ENCODE measurements at regions not wholly inside any gene's neighbourhood (a gene's known extent, or its start where the extent isn't known, plus 50 kb on each side); places are given as distances from the start of the nearest gene placed in this dataset.

DNA sequence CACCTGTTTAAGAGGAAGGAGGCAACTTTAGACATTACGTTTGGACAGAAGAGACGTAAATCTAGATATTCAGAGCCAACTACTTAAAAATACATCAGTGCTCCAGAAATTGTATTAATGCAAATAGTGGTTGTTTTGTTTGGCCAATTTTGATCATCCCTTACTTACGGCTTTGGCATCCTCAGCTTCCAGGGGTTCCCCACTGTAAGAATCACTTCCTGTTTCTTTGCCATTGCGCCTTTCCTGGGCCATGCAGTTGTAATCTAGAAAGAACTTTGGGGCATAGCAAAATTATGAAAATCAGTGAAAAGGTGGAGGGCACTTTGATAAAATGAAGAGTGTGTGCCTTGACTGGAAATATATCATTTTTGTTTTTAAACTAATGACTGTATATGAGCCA lies 537.2 kb upstream of the TLE4 start:
- TF ChIP-seq, protein P1, sequence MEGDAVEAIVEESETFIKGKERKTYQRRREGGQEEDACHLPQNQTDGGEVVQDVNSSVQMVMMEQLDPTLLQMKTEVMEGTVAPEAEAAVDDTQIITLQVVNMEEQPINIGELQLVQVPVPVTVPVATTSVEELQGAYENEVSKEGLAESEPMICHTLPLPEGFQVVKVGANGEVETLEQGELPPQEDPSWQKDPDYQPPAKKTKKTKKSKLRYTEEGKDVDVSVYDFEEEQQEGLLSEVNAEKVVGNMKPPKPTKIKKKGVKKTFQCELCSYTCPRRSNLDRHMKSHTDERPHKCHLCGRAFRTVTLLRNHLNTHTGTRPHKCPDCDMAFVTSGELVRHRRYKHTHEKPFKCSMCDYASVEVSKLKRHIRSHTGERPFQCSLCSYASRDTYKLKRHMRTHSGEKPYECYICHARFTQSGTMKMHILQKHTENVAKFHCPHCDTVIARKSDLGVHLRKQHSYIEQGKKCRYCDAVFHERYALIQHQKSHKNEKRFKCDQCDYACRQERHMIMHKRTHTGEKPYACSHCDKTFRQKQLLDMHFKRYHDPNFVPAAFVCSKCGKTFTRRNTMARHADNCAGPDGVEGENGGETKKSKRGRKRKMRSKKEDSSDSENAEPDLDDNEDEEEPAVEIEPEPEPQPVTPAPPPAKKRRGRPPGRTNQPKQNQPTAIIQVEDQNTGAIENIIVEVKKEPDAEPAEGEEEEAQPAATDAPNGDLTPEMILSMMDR (IDR thresholded peaks at IDR 0.05; ENCODE audit: low read depth, low read length) = no peak

DNA sequence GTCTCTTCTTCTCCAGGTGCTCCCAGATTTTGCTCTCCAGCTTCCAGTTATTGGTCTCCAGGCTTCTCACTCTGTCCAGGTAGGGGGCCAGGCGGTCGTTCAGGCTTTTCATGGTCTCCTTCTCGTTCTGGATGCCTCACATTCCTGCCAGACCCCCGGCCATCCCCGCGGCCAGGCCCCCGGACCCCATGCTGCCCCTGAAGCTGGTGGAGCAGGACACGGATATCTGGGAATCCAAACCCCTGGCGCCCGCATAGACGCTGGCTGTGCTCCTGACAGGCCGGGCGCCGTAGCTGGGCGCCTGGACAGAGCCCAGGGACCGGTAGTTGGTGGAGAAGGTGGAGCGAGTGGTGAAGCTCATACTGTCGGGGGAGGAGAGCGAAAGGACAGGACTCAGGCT lies 534.4 kb upstream of the TLE4 start:
- no peak overlapping the region for H3K4me3 ChIP-seq (ENCODE audit: low read depth, low read length)
- TF ChIP-seq, protein P1 (IDR thresholded peaks at IDR 0.05; ENCODE audit: low read depth, low read length) = no peak

More for the DNA sequence above, 537.2 kb upstream of the TLE4 start:
- H3K4me3 ChIP-seq (ENCODE audit: low read depth, low read length) = no peak overlapping the region

DNA sequence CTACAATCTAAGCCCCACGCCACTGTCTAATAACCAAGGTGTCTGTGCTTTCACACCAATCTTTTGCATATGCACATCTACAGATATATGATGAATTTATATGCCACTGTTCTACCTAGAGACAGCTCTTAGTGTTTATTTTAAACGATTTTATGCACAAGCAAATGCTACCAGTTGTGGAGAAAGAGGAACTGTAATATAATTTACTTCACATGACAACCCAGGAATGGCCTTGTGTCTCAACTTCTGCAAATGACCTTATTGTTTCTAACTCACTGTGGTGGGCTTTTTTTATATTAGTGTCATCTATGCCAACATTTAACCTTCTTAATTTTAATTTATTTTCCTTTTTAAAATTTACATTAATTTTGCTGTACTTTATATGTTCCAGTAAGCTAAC lies 531.1 kb upstream of the TLE4 start:
- H3K4me3 ChIP-seq (ENCODE audit: low read depth, low read length) = no peak overlapping the region
- TF ChIP-seq, protein P1 (IDR thresholded peaks at IDR 0.05; ENCODE audit: low read depth, low read length) = no peak

DNA sequence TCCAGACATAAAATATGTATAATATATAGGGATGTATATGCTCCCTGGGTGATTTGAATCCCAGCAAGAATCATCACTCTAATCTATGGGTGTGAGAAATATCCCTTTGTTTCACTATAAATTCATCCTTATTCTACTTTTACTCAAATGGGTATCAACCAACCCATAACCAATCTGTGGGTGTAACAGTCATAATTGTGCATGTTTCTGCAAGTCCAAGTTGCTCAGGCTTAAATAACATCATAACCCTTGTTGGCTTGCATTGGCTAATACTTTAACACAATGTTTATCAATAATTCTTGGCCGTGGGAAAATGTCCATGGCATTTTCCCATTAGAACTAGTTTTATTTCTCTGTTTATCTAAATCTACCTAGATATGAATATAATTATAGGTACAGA lies 530.5 kb upstream of the TLE4 start:
- no peak overlapping the region for H3K4me3 ChIP-seq (ENCODE audit: low read depth, low read length)
- TF ChIP-seq, protein P1 (IDR thresholded peaks at IDR 0.05; ENCODE audit: low read depth, low read length) = no peak

DNA sequence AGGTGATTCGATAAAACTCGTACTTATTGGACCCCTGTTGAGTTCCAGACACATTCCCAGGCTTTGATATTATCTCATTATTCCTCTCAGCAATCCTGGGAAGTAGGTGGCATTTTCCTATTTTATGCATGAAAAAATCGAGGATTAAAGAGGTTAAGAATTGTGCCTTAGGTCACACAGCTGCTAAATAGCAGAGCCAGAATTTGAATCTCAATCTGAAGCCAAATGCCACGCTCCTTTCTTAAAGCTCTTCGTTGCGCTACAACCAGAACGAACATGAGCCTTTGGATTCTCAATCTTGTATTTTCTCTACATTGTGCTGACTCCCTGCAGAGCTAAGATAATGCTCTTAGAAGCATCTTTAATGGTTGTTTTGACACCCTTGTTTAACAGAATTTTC lies 527.8 kb upstream of the TLE4 start:
- TF ChIP-seq, protein P1 (IDR thresholded peaks at IDR 0.05; ENCODE audit: low read depth, low read length) = no peak
- H3K4me3 ChIP-seq (ENCODE audit: low read depth, low read length) = no peak overlapping the region

DNA sequence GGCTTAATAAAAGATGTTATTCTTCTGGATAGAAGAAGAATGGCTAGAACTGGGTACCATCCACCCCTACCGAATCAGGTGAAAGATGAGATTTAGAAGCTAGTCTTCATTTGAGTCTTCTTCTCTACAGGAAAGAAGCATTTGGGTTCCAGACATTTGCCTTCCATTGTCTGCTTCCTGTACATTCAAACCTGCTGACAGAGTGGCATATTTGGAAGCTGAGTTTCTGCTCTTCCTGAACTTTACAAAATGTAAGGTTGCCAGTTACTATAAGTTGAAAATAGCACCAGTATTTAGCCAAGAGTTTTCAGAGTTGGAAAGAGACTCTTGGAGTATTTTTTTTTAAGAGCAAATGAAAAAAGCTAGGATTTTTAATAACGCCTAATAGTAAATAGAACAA lies 525.4 kb upstream of the TLE4 start:
- TF ChIP-seq, protein P1 (IDR thresholded peaks at IDR 0.05; ENCODE audit: low read depth, low read length) = no peak
- no peak overlapping the region for H3K4me3 ChIP-seq (ENCODE audit: low read depth, low read length)

DNA sequence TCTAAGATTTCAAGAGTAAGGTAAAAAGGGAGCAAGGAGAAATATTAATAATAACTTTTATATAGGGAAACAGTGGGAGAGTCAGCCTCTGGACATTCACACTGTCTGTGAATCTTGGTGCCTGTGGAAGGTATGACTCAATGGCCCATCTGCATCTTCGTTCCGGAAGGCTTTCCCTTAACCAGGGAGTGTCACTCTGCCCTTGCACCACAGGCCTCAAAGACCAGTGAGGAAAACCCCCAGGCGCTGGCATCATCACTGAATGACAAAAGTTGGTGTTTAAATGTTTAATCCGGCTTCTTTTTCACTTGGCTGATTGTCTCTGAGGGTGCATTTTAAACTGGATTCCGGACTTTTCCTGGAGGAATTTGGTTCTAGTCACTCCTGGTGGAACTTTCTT lies 522.4 kb upstream of the TLE4 start:
- TF ChIP-seq, protein P1 (IDR thresholded peaks at IDR 0.05; ENCODE audit: low read depth, low read length) = no peak
- no peak overlapping the region for H3K4me3 ChIP-seq (ENCODE audit: low read depth, low read length)
